ENCODE measurements at regions not wholly inside any gene's neighbourhood (a gene's known extent, or its start where the extent isn't known, plus 50 kb on each side); places are given as distances from the start of the nearest gene placed in this dataset.

DNA sequence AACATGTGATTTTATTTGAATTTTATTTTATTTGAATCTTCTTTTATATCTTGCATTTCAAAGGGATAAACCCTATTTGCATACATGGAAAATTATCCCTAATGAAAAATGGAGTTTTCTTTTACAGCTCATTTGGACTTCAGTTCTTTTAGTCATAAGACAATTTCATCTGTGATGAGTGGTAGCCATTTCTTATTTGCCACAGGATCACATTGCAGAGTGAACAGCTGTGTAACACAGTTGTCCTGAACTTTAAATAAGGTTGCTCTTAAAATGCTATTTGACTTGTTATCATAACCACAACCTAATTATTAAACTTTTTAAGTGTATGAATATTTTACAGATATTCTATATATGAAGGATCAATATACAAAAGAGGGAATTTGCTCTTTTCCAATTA, 221.7 kb upstream of the ROPN1 start (continued):
- TF ChIP-seq, protein P1, sequence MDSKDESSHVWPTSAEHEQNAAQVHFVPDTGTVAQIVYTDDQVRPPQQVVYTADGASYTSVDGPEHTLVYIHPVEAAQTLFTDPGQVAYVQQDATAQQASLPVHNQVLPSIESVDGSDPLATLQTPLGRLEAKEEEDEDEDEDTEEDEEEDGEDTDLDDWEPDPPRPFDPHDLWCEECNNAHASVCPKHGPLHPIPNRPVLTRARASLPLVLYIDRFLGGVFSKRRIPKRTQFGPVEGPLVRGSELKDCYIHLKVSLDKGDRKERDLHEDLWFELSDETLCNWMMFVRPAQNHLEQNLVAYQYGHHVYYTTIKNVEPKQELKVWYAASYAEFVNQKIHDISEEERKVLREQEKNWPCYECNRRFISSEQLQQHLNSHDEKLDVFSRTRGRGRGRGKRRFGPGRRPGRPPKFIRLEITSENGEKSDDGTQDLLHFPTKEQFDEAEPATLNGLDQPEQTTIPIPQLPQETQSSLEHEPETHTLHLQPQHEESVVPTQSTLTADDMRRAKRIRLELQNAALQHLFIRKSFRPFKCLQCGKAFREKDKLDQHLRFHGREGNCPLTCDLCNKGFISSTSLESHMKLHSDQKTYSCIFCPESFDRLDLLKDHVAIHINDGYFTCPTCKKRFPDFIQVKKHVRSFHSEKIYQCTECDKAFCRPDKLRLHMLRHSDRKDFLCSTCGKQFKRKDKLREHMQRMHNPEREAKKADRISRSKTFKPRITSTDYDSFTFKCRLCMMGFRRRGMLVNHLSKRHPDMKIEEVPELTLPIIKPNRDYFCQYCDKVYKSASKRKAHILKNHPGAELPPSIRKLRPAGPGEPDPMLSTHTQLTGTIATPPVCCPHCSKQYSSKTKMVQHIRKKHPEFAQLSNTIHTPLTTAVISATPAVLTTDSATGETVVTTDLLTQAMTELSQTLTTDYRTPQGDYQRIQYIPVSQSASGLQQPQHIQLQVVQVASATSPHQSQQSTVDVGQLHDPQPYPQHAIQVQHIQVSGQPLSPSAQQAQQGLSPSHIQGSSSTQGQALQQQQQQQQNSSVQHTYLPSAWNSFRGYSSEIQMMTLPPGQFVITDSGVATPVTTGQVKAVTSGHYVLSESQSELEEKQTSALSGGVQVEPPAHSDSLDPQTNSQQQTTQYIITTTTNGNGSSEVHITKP (CRISPR knock-in tag; IDR thresholded peaks at IDR 0.05; ENCODE audit: low read depth): no peak

DNA sequence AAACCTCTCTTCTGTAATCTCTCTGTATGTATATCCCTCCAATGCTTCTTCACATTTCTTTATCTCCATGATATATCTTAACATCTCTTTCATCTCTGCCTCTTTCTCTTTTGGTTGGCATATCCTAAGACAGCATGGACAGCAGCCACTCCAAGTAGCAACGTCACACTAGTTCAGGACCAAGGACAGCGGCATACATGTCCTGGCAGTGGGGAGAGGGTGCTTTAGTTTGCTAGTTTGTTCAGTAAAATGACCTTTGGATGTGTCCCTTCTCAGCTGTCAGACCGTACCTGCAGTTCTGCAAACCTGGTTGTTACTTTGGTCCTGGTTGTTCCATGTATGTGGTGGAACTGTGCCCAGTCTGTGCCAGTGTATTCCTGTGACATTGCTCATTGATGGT, 225.6 kb upstream of the ROPN1 start:
- Histone ChIP-seq H4K20me1 (ENCODE audit: insufficient read depth, low read length) (no peaks in the 10 kb centered on the region), H3K4me2 (ENCODE audit: low read depth, low read length) (no peak overlapping the region), H3K9ac (ENCODE audit: insufficient read depth, low read depth, low read length) (no peak overlapping the region), H3K4me1 (ENCODE audit: insufficient read depth, low read length) (0 out of 2 replicates have a peak, but pooled peaks cover 4% of the 10 kb centered on the region), H2AFZ (ENCODE audit: low read length) (no peak overlapping the region), H3K36me3 (replicated peaks in 1 of 2; ENCODE audit: control insufficient read depth in 1 of 2, insufficient read depth in 2 of 2, low read length in 2 of 2) (no peaks in the 10 kb centered on the region), H3K4me3 (replicated peaks in 1 of 3; ENCODE audit: insufficient read depth in 1 of 3, low read depth in 2 of 3, low read length in 3 of 3) (no peak overlapping the region), H3K9me3 (ENCODE audit: low read length) (no peaks in the 10 kb centered on the region), H3K27ac (ENCODE audit: extremely low read length, insufficient read depth, low read length) (no peak overlapping the region), H3K27me3 (ENCODE audit: control insufficient read depth in 1 of 2, insufficient read depth in 2 of 2, low read length in 2 of 2) (no peaks in the 10 kb centered on the region), H3K79me2 (ENCODE audit: insufficient read depth, low read length) (no peaks in the 10 kb centered on the region)
- ChIA-PET POLR2A (no interaction called here), CTCF (ENCODE audit: low intra/inter-chr PET ratio, low total read pairs) (no interaction called here)
- 0% methylated on average over 3 of the region's 3 CpGs for WGBS (ENCODE audit: low lambda C conversion rate)
- in situ Hi-C loops (cut with HindIII; ENCODE audit: extremely low pct_ligation_motif_present, low pct_unique_long_range_greater_than_20kb) (no loop called here), intact Hi-C loops (cut with micrococcal nuclease; ENCODE audit: unreplicated experiment) (no loop called here)
- DNase-seq (ENCODE audit: low spot score) (peak; percentile 76), ATAC-seq (peak; percentile 92), FAIRE-seq (peak; percentile 79)
- no TSS peak for BruUV-seq (replicated peaks)
- no peak for TF ChIP-seq YEATS4 (CRISPR knock-in tag; IDR thresholded peaks at IDR 0.05; ENCODE audit: borderline replicate concordance)
- TF ChIP-seq FIP1L1 (IDR thresholded peaks at IDR 0.05; ENCODE audit: borderline replicate concordance, insufficient read depth, low read depth, low read length): no peak
- no peak for TF ChIP-seq TAF1 (CRISPR knock-in tag; IDR thresholded peaks at IDR 0.05)
- peak; percentile 68; the same call in 1 of the 2 replicates for TF ChIP-seq ZFP36L1 (CRISPR knock-in tag; IDR thresholded peaks at IDR 0.05)
- TF ChIP-seq NFE2L1 (CRISPR knock-in tag; IDR thresholded peaks at IDR 0.05; ENCODE audit: borderline replicate concordance): no peak
- TF ChIP-seq RBFOX2 (IDR thresholded peaks at IDR 0.05; ENCODE audit: low read depth, low read length): no peak
- no peak for TF ChIP-seq ZNF839 (CRISPR knock-in tag; IDR thresholded peaks at IDR 0.05; ENCODE audit: borderline replicate concordance)
- TF ChIP-seq, protein P2, sequence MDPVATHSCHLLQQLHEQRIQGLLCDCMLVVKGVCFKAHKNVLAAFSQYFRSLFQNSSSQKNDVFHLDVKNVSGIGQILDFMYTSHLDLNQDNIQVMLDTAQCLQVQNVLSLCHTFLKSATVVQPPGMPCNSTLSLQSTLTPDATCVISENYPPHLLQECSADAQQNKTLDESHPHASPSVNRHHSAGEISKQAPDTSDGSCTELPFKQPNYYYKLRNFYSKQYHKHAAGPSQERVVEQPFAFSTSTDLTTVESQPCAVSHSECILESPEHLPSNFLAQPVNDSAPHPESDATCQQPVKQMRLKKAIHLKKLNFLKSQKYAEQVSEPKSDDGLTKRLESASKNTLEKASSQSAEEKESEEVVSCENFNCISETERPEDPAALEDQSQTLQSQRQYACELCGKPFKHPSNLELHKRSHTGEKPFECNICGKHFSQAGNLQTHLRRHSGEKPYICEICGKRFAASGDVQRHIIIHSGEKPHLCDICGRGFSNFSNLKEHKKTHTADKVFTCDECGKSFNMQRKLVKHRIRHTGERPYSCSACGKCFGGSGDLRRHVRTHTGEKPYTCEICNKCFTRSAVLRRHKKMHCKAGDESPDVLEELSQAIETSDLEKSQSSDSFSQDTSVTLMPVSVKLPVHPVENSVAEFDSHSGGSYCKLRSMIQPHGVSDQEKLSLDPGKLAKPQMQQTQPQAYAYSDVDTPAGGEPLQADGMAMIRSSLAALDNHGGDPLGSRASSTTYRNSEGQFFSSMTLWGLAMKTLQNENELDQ (CRISPR knock-in tag; IDR thresholded peaks at IDR 0.05; ENCODE audit: borderline replicate concordance): peak; percentile 92; the same call in 1 of the 2 replicates
- TF ChIP-seq ZNF224 (CRISPR knock-in tag; IDR thresholded peaks at IDR 0.05): no peak
- peak; percentile 78; the same call in 1 of the 2 replicates for TF ChIP-seq MEIS2 (CRISPR knock-in tag; IDR thresholded peaks at IDR 0.05)
- TF ChIP-seq KLF11 (CRISPR knock-in tag; IDR thresholded peaks at IDR 0.05): peak; percentile 98
- TF ChIP-seq ZZZ3 (CRISPR knock-in tag; IDR thresholded peaks at IDR 0.05; ENCODE audit: borderline replicate concordance): no peak
- TF ChIP-seq, protein P3, sequence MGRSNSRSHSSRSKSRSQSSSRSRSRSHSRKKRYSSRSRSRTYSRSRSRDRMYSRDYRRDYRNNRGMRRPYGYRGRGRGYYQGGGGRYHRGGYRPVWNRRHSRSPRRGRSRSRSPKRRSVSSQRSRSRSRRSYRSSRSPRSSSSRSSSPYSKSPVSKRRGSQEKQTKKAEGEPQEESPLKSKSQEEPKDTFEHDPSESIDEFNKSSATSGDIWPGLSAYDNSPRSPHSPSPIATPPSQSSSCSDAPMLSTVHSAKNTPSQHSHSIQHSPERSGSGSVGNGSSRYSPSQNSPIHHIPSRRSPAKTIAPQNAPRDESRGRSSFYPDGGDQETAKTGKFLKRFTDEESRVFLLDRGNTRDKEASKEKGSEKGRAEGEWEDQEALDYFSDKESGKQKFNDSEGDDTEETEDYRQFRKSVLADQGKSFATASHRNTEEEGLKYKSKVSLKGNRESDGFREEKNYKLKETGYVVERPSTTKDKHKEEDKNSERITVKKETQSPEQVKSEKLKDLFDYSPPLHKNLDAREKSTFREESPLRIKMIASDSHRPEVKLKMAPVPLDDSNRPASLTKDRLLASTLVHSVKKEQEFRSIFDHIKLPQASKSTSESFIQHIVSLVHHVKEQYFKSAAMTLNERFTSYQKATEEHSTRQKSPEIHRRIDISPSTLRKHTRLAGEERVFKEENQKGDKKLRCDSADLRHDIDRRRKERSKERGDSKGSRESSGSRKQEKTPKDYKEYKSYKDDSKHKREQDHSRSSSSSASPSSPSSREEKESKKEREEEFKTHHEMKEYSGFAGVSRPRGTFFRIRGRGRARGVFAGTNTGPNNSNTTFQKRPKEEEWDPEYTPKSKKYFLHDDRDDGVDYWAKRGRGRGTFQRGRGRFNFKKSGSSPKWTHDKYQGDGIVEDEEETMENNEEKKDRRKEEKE (IDR thresholded peaks at IDR 0.05): no peak
- TF ChIP-seq JDP2 (CRISPR knock-in tag; IDR thresholded peaks at IDR 0.05; ENCODE audit: borderline replicate concordance): no peak

Measured in HepG2 (cell line).